ENCODE measurements at regions not wholly inside any gene's neighbourhood (a gene's known extent, or its start where the extent isn't known, plus 50 kb on each side); places are given as distances from the start of the nearest gene placed in this dataset.

- no peak for TF ChIP-seq CTCF (IDR thresholded peaks at IDR 0.05)
- no peak for TF ChIP-seq POLR2A (IDR thresholded peaks at IDR 0.05)
These were observed 563.4 kb downstream of the SH2D4B start for GRCh38 chr10:81101062-81101461.
